H1 (cell line): ENCODE measurements at regions not wholly inside any gene's neighbourhood (a gene's known extent, or its start where the extent isn't known, plus 50 kb on each side); places are given as distances from the start of the nearest gene placed in this dataset.

Experiments
- CTCF ChIA-PET: fragments of 300-600 bp; sonication (Branson Sonifier 250); formaldehyde crosslinking; loops from one replicate; lab custom pipeline; 2021; ENCODE audit not compliant: partially characterized antibody; lab: Charles Lee
- POLR2A ChIA-PET: fragments of 300-600 bp; sonication (Branson Sonifier 250); formaldehyde crosslinking; loops from one replicate; lab custom pipeline; 2021; ENCODE audit warnings: inconsistent platforms; ENCODE audit not compliant: partially characterized antibody; lab: Charles Lee
- DNase-seq, 2 experiments: peaks; one replicate each; pipeline versions ENCODE4 v3.0.0 to v3.0.0-alpha.2; 2010 to 2022; ENCODE audit warnings: low spot score in 2 of 2, low read depth in 1 of 2, mixed read lengths in 1 of 2
- FAIRE-seq: peaks from 2 replicates; lab custom pipeline; 2011; peaks lifted over from hg19 to GRCh38; lab: Jason Lieb, UNC
- H2AFZ ChIP-seq: 2 replicates; pipeline ENCODE4 v1.8.1; 2012; ENCODE audit warnings: low read length, inconsistent platforms
- H2AK5ac ChIP-seq: 2 replicates; pipeline ENCODE4 v1.6.1; 2013; ENCODE audit warnings: low read depth, low read length
- H2BK120ac ChIP-seq: replicated peaks from 2 replicates; pipeline ENCODE3; 2013; ENCODE audit warnings: low read depth, low read length, inconsistent platforms
- H2BK12ac ChIP-seq: 2 replicates; pipeline ENCODE4 v1.6.1; 2013; ENCODE audit warnings: low read depth, low read length
- H2BK15ac ChIP-seq: 2 replicates; pipeline ENCODE4 v1.6.1; 2013; ENCODE audit warnings: low read length
- H2BK20ac ChIP-seq: 2 replicates; pipeline ENCODE4 v1.6.1; 2013; ENCODE audit warnings: low read length
- H2BK5ac ChIP-seq: 2 replicates; pipeline ENCODE4 v1.6.1; 2013; ENCODE audit warnings: low read depth, low read length
- H3K14ac ChIP-seq: 2 replicates; pipeline ENCODE4 v1.6.1; 2013; ENCODE audit warnings: inconsistent platforms; ENCODE audit not compliant: insufficient read length
- H3K18ac ChIP-seq: 2 replicates; pipeline ENCODE4 v1.6.1; 2013; ENCODE audit warnings: low read length; ENCODE audit errors: extremely low read depth
- H3K23ac ChIP-seq: 2 replicates; pipeline ENCODE4 v1.6.1; 2013; ENCODE audit warnings: inconsistent platforms; ENCODE audit not compliant: insufficient read length
- H3K23me2 ChIP-seq: 2 replicates; pipeline ENCODE4 v1.6.1; 2013; ENCODE audit warnings: low read depth, low read length
- H3K27ac ChIP-seq: 2 replicates; pipeline ENCODE4 v1.6.1; 2011; ENCODE audit warnings: low read depth, low read length, inconsistent platforms
- H3K27me3 ChIP-seq, 4 experiments: replicated peaks in 1 of 4; 1 replicate in 1 of 4; 2 replicates in 3 of 4; pipeline versions ENCODE4 v1.6.1 to v1.8.1; 2011 to 2013; ENCODE audit warnings: low read length in 3 of 4, mild to moderate bottlenecking in 3 of 4, inconsistent platforms in 2 of 4, mixed read lengths in 2 of 4, moderate library complexity in 1 of 4; ENCODE audit not compliant: control insufficient read depth in 3 of 4, insufficient read depth in 3 of 4; ENCODE audit errors: extremely low read depth in 1 of 4
- H3K36me3 ChIP-seq, 4 experiments: 2 replicates each; pipeline versions ENCODE4 v1.6.1 to v1.8.1; 2011 to 2013; ENCODE audit warnings: mild to moderate bottlenecking in 4 of 4, low read length in 3 of 4, moderate library complexity in 2 of 4, control low read depth in 1 of 4, inconsistent platforms in 1 of 4; ENCODE audit not compliant: insufficient read depth in 4 of 4, control insufficient read depth in 2 of 4
- H3K4ac ChIP-seq: replicated peaks from 2 replicates; pipeline ENCODE3; 2013; ENCODE audit warnings: low read length, low read depth, mixed read lengths, inconsistent platforms; ENCODE audit not compliant: insufficient read length
- H3K4me1 ChIP-seq, 4 experiments: replicated peaks in 1 of 4; 1 replicate in 1 of 4; 2 replicates in 3 of 4; pipeline versions ENCODE4 v1.6.1 to v1.8.1; 2011 to 2013; ENCODE audit warnings: low read length in 3 of 4, inconsistent platforms in 2 of 4, mixed read lengths in 1 of 4; ENCODE audit not compliant: insufficient read depth in 4 of 4, control insufficient read depth in 3 of 4
- H3K4me2 ChIP-seq, 2 experiments: 2 replicates each; pipeline versions ENCODE4 v1.6.1 to v1.8.1; 2011 to 2013; ENCODE audit warnings: low read depth in 2 of 2, low read length in 2 of 2, control low read depth in 1 of 2, inconsistent platforms in 1 of 2, mild to moderate bottlenecking in 1 of 2; ENCODE audit not compliant: insufficient read depth in 1 of 2
- H3K4me3 ChIP-seq, 4 experiments: fragments of 200-600, 300-600 bp in 1 of 4; sonication (generic), shearing (Covaris generic), sonication (Bioruptor Twin) in 1 of 4; 2 replicates each; pipeline versions ENCODE4 v1.5.1 to v1.8.1; 2011 to 2016; ENCODE audit warnings: low read length in 4 of 4, low read depth in 3 of 4, control low read depth in 2 of 4, inconsistent platforms in 2 of 4, mild to moderate bottlenecking in 2 of 4, mixed read lengths in 1 of 4, moderate library complexity in 1 of 4; ENCODE audit not compliant: insufficient read depth in 2 of 4; ENCODE audit errors: extremely low read depth in 1 of 4
- H3K56ac ChIP-seq: replicated peaks from 2 replicates; pipeline ENCODE3; 2013; ENCODE audit warnings: low read depth, mild to moderate bottlenecking, mixed read lengths, low read length, inconsistent platforms; ENCODE audit not compliant: insufficient read length
- H3K79me1 ChIP-seq: 2 replicates; pipeline ENCODE4 v1.6.1; 2013; ENCODE audit warnings: low read depth, low read length, control low read depth
- H3K79me2 ChIP-seq, 2 experiments: 2 replicates each; pipeline versions ENCODE4 v1.6.1 to v1.8.1; 2012 to 2013; ENCODE audit warnings: low read length in 2 of 2, mild to moderate bottlenecking in 2 of 2, inconsistent platforms in 1 of 2; ENCODE audit not compliant: insufficient read depth in 2 of 2, control insufficient read depth in 1 of 2
- H3K9ac ChIP-seq, 4 experiments: replicated peaks in 1 of 4; 1 replicate in 1 of 4; 2 replicates in 3 of 4; pipeline versions ENCODE4 v1.6.1 to v1.8.1; 2011 to 2013; ENCODE audit warnings: low read depth in 3 of 4, low read length in 3 of 4, control low read depth in 2 of 4, mild to moderate bottlenecking in 2 of 4, moderate library complexity in 2 of 4, inconsistent platforms in 1 of 4; ENCODE audit errors: extremely low read depth in 1 of 4
- H3K9me3 ChIP-seq, 2 experiments: 2 replicates each; pipeline versions ENCODE4 v1.6.1 to v1.8.1; 2012 to 2013; ENCODE audit warnings: mild to moderate bottlenecking in 2 of 2, moderate library complexity in 2 of 2, control low read depth in 1 of 2, inconsistent platforms in 1 of 2, low read depth in 1 of 2, low read length in 1 of 2, mixed read lengths in 1 of 2; ENCODE audit not compliant: insufficient read depth in 2 of 2
- H4K20me1 ChIP-seq, 2 experiments: replicated peaks in 1 of 2; 2 replicates each; pipeline versions ENCODE3 to v1.8.1; 2011 to 2013; ENCODE audit warnings: inconsistent platforms in 2 of 2, low read length in 2 of 2, mild to moderate bottlenecking in 1 of 2; ENCODE audit not compliant: insufficient read depth in 2 of 2, control insufficient read depth in 1 of 2
- H4K5ac ChIP-seq: 2 replicates; pipeline ENCODE4 v1.6.1; 2013; ENCODE audit warnings: low read length, low read depth, mixed read lengths, inconsistent platforms; ENCODE audit not compliant: insufficient read length
- H4K8ac ChIP-seq: 2 replicates; pipeline ENCODE4 v1.8.0; 2013; ENCODE audit warnings: mild to moderate bottlenecking, moderate library complexity, low read length, inconsistent platforms; ENCODE audit not compliant: insufficient read depth; ENCODE audit errors: extremely low read depth
- H4K91ac ChIP-seq: replicated peaks from 2 replicates; pipeline ENCODE3; 2013; ENCODE audit warnings: low read length, mixed read lengths, inconsistent platforms; ENCODE audit not compliant: insufficient read length
- CHD2 ChIP-seq: IDR thresholded peaks from 2 replicates; pipeline ENCODE4 v1.6.1; 2012; ENCODE audit warnings: low read length, improper control_type of control experiment
- CREB1 ChIP-seq: IDR thresholded peaks from 2 replicates; pipeline ENCODE4 v1.6.1; 2012; ENCODE audit warnings: inconsistent platforms
- EZH2 ChIP-seq: fragments of 200-600 bp; sonication (generic); IDR thresholded peaks from 2 replicates; pipeline ENCODE4 v1.7.1; 2012; ENCODE audit warnings: low read depth, mild to moderate bottlenecking, moderate library complexity, low read length, inconsistent platforms; ENCODE audit not compliant: severe bottlenecking
- KDM1A ChIP-seq: fragments of 200-600, 300-600 bp; sonication (generic); IDR thresholded peaks from 2 replicates; pipeline ENCODE4 v1.7.1; 2016; ENCODE audit warnings: mild to moderate bottlenecking, low read length, borderline replicate concordance
- POU5F1 ChIP-seq: IDR thresholded peaks from 2 replicates; pipeline ENCODE4 v1.6.1; 2011; ENCODE audit warnings: low read depth, mild to moderate bottlenecking, low read length, moderate library complexity
- RBBP5 ChIP-seq: IDR thresholded peaks from 2 replicates; pipeline ENCODE4 v1.7.1; 2012; ENCODE audit warnings: low read depth, mild to moderate bottlenecking, inconsistent platforms, low read length, moderate library complexity, borderline replicate concordance
- RFX5 ChIP-seq: IDR thresholded peaks from 2 replicates; pipeline ENCODE4 v1.6.1; 2011; ENCODE audit warnings: low read depth, low read length, improper control_type of control experiment, borderline replicate concordance
- SAP30 ChIP-seq: fragments of 300-600 bp; sonication (generic); IDR thresholded peaks from 2 replicates; pipeline ENCODE4 v1.7.1; 2012; ENCODE audit warnings: low read length, moderate library complexity, mild to moderate bottlenecking, inconsistent platforms; ENCODE audit not compliant: insufficient read depth, insufficient replicate concordance
- SIN3A ChIP-seq, 2 experiments: IDR thresholded peaks in 1 of 2; conservative IDR thresholded peaks in 1 of 2; 2 replicates each; pipeline ENCODE4 v1.6.1; 2011 to 2012; ENCODE audit warnings: low read length in 2 of 2, improper control_type of control experiment in 1 of 2, low read depth in 1 of 2, mild to moderate bottlenecking in 1 of 2
- ZNF274 ChIP-seq: IDR thresholded peaks from 2 replicates; pipeline ENCODE4 v1.7.0; 2012; ENCODE audit warnings: low read length, borderline replicate concordance; ENCODE audit errors: extremely low read depth
- WGBS, 2 experiments: shearing (Covaris generic) in 1 of 2; methylation state at CpG; one replicate each; pipeline versions ENCODE4 v1.1.6 to v1.1.7; 2013 to 2015; ENCODE audit warnings: low lambda C conversion rate in 2 of 2, mixed read lengths in 2 of 2, inconsistent platforms in 1 of 2, low coverage in 1 of 2, missing lambda C conversion rate in 1 of 2; ENCODE audit not compliant: insufficient replicate concordance in 2 of 2, insufficient coverage in 1 of 2, insufficient read length in 1 of 2; ENCODE audit errors: extremely low coverage in 1 of 2, missing lambda C conversion rate in 1 of 2; 5-methylcytosine and 5-hydroxymethylcytosine counted together
- TF ChIP-seq, protein P1 (sequence below), 3 experiments: IDR thresholded peaks; 1 replicate in 2 of 3; 2 replicates in 1 of 3; pipeline versions ENCODE4 v1.5.1 to v1.6.1; 2011; ENCODE audit warnings: low read length in 3 of 3, mild to moderate bottlenecking in 3 of 3, inconsistent platforms in 2 of 3, low read depth in 1 of 3, moderate library complexity in 1 of 3; ENCODE audit not compliant: insufficient read depth in 1 of 3; ENCODE audit errors: control extremely low read depth in 1 of 3

DNA sequence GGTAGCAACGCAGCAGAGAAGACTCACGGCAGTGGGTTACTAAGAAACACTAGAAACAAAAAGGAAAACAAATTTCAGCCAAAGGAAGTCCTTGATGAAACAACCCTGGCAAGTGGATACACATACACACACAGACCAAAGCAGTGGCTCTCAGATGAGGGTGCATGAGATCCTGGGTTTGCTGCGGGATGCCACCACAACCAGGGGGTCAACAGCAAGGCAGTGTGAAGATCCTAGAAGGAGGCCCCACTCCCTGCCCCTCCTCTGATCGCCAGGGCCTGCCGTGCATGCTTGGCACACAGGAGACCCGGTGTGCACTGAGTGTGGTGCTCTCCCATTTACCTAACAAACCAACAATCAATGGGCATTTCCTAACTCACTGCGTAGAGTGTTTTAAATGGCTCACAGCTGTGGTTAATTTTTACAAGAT, 252.3 kb upstream of the KLF14 start:
- ChIA-PET POLR2A (interaction anchor here (0.8 kb wide), 1 partner anchor 23 kb away, joined by 3 read pairs; no protein-coding TSS in a partner anchor), CTCF (interaction anchor here (0.7 to 2.5 kb wide), 4 partner anchors 9 to 89 kb away, joined by 3 to 8 read pairs (median 4); no protein-coding TSS in a partner anchor)
- no peak overlapping the region for H2AK5ac ChIP-seq
- no peak overlapping the region for H4K8ac ChIP-seq
- no peak overlapping the region for H3K56ac ChIP-seq
- no peak overlapping the region for H3K27ac ChIP-seq
- H3K9me3 ChIP-seq = no peaks in the 10 kb centered on the region
- no peak overlapping the region for H3K4ac ChIP-seq
- no peak overlapping the region for H2AFZ ChIP-seq
- FAIRE-seq (no peak), DNase-seq (no peak)
- H4K5ac ChIP-seq = no peak overlapping the region
- H2BK12ac ChIP-seq = no peak overlapping the region
- no peak overlapping the region for H3K9ac ChIP-seq
- no peak overlapping the region for H2BK15ac ChIP-seq
- H2BK120ac ChIP-seq = no peak overlapping the region
- no peaks in the 10 kb centered on the region; a peak in 1 of 7 replicates for H3K4me1 ChIP-seq
- H4K20me1 ChIP-seq = no peaks in the 10 kb centered on the region
- no peak overlapping the region for H4K91ac ChIP-seq
- no peak overlapping the region for H3K4me3 ChIP-seq
- H3K79me1 ChIP-seq = no peaks in the 10 kb centered on the region; the same call in 1 of the 2 replicates
- no peaks in the 10 kb centered on the region for H3K36me3 ChIP-seq
- H3K18ac ChIP-seq = no peak overlapping the region
- no peaks in the 10 kb centered on the region for H3K79me2 ChIP-seq
- 94% methylated on average over 7 of the region's 7 CpGs; no CpG with 5 or more reads in 1 of the 2 experiments for WGBS, 2 experiments
- no peak overlapping the region for H3K23ac ChIP-seq
- no peak overlapping the region for H2BK20ac ChIP-seq
- no peaks in the 10 kb centered on the region for H3K27me3 ChIP-seq
- H3K23me2 ChIP-seq = no peaks in the 10 kb centered on the region
- H2BK5ac ChIP-seq = no peak overlapping the region
- H3K14ac ChIP-seq = no peak overlapping the region
- no peak overlapping the region for H3K4me2 ChIP-seq
- TF ChIP-seq EZH2 = no peak
- TF ChIP-seq ZNF274 = no peak
- no peak for TF ChIP-seq CHD2
- TF ChIP-seq KDM1A = no peak
- TF ChIP-seq, protein P1, sequence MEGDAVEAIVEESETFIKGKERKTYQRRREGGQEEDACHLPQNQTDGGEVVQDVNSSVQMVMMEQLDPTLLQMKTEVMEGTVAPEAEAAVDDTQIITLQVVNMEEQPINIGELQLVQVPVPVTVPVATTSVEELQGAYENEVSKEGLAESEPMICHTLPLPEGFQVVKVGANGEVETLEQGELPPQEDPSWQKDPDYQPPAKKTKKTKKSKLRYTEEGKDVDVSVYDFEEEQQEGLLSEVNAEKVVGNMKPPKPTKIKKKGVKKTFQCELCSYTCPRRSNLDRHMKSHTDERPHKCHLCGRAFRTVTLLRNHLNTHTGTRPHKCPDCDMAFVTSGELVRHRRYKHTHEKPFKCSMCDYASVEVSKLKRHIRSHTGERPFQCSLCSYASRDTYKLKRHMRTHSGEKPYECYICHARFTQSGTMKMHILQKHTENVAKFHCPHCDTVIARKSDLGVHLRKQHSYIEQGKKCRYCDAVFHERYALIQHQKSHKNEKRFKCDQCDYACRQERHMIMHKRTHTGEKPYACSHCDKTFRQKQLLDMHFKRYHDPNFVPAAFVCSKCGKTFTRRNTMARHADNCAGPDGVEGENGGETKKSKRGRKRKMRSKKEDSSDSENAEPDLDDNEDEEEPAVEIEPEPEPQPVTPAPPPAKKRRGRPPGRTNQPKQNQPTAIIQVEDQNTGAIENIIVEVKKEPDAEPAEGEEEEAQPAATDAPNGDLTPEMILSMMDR (IDR thresholded peaks at IDR 0.05; ENCODE audit: control extremely low read depth in 1 of 3, insufficient read depth in 1 of 3, low read depth in 1 of 3, low read length in 3 of 3) = no peak
- TF ChIP-seq RFX5 = no peak
- no peak for TF ChIP-seq SIN3A (conservative IDR thresholded peaks at IDR 0.05 in 1 of 2, IDR thresholded peaks at IDR 0.05 in 1 of 2; ENCODE audit: low read depth in 1 of 2, low read length in 2 of 2)
- TF ChIP-seq CREB1 = no peak
- no peak for TF ChIP-seq RBBP5
- no peak for TF ChIP-seq POU5F1
- no peak for TF ChIP-seq SAP30
